Right ventricle myocardium inferior (tissue), 1 donor: ENCODE measurements at regions not wholly inside any gene's neighbourhood (a gene's known extent, or its start where the extent isn't known, plus 50 kb on each side); places are given as distances from the start of the nearest gene placed in this dataset.

Experiments used
- ATAC-seq: fragments of 200-7000 bp; cut with Tn5 transposase; one replicate; pipeline ENCODE4 v1.9.1; 2020; ENCODE audit warnings: mild to moderate bottlenecking, moderate library complexity
- DNase-seq: peaks from one replicate; pipeline ENCODE4 v3.0.0; 2021; ENCODE audit errors: missing footprints
- intact Hi-C: fragments of 100-400 bp; cut with DNase I; formaldehyde crosslinking; loops from one replicate; pipeline ENCODE4 v1.11.0; 2022
- donor health status: DM: no; HTN: yes; CAD: no; lungs with severe emphysema.

DNA sequence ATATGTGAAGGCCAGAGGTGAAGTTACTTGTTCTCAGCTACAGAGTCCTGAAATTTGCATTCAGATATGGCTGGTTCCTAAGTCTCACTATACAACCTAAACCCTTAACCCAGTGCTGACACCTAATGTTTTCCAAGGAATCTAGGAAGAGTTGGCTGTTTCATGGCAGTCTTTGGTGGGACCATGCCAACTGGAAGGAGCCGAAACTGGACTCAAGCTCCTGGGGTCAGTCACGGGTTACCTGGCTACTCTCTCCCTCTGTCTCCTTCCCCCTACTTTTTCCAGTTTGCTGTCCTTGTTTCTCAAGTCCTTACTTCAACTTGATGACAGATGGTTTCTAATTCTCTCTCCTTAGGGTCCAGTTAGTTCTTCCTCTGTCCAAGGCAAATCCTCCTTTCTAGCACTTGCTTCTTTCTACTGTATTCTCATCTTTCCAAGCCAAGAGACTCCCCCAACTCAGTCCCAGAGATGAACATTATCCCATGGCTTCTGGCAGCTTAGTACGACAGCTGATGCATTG is 88.6 kb upstream of the COL6A5 start:
- DNase-seq (no peak), ATAC-seq (no peak)
- intact Hi-C loops, result no loop called here

DNA sequence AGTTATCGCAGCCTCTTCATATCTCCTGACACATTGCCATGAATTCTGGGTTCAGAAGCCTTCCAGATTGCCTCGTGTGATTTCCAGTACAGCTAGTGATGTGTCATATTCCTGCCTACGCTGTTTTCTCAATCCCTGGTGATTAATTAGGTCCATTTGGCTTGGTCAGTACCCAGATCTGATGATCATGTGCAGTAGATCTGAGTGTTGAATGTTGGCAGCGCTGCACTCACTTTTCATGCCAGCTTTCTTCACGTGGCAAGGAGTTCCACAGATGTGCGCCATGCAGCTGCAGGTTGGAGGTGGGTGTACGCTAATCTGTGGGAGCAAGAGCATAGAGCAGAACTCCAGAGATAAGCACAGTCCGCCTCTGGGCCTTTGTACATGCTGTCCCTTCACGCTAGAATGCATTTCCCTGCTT is 86.9 kb upstream of the COL6A5 start:
- DNase-seq, result peak; percentile 69
- intact Hi-C loops, result no loop called here
- peak; percentile 64 for ATAC-seq

DNA sequence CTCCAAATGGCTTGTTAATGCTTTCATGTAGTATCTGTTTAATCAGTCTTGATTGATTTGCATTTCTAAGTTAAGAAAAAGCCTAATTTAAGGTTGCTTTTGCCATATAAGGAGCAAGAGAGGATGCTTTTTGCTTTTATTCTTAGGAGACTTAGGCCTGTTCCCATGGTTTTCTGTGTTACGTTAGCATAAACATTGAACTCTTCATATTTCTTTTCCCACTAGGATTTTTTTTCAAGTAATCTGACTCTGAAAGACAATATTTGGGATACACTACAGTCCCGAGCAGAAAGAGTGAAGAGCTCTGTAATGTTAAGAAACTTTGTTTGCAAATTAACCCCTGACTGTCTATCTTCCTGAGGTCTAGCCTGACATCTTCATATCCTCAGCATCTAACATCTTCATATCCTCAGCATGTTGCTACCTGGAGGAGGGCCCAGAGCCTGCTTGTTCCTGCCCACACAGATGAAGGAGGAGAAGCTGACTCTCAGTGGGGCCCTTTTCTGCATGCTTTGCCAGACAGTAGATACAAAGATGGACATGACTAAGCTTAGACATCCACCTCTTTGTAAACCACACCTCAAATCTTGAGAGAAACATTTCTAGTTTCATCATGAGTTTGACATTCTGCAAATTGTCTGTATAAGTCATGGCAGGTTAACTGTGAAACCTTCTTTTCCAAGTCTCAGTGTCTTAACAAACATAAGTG is 86.2 kb upstream of the COL6A5 start:
- intact Hi-C loops, result no loop called here
- ATAC-seq, result no peak

DNA sequence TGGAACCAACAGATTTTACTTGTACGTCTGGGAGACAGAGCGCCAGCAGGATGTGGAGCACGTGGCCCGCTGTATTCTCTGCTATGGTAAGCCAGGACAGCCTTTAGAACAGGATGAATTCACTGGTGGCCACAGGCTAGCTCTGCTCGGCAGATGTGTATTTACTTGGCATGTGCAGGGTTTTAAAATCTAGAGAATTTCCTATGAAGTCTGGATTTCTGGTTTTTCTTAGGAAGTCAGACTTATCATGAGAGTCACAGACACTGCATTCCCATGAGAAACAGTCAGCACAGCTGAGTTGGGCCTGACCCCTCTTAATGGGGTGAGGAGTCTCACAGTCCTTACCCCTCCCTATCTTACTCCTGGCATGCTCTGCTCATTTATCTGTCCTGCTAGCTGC is 84.6 kb upstream of the COL6A5 start:
- DNase-seq (no peak), ATAC-seq (peak; percentile 60)
- intact Hi-C loops, result no loop called here

More for the DNA sequence above, 86.2 kb upstream of the COL6A5 start:
- no peak for DNase-seq

DNA sequence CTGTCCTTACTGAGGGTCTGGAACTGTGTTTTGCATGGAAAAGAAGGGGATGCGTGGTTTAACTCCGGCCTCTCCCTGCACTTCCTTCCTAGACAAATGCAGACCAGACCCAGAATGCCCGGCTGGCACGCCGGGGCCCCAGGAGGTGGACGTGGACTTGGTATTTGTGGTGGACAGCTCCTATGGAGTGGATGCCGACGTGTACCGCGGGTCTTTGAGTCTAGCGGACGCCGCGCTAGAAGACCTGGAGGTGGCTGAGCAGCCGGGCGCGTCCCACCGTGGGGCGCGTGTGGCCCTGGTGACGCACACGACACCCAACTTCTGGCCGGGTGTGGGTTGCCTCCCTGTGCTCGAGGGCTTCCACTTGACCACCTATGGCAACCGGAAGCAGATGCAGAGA is 81.8 kb upstream of the COL6A5 start:
- ATAC-seq (no peak), DNase-seq (no peak)
- intact Hi-C loops, result no loop called here

DNA sequence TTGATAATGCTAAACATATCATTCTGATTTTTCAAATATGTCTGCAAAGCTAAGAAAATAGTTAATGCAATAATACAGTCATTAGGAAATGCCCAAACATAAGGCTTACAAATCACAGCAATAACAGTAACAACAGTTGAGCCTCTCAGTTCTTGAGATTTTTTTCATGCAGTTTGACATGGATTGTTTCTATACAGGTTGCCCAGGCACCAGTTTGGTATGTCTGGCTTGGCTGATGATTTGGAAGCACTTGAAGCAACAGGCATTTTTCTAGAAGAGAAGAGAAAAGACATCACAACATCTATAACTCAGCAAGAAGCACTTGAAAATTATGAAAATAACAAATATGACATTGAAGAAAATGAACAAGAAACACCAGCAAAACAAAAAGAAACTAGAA is 78.7 kb upstream of the COL6A5 start:
- ATAC-seq (no peak), DNase-seq (no peak)
- intact Hi-C loops, result no loop called here

DNA sequence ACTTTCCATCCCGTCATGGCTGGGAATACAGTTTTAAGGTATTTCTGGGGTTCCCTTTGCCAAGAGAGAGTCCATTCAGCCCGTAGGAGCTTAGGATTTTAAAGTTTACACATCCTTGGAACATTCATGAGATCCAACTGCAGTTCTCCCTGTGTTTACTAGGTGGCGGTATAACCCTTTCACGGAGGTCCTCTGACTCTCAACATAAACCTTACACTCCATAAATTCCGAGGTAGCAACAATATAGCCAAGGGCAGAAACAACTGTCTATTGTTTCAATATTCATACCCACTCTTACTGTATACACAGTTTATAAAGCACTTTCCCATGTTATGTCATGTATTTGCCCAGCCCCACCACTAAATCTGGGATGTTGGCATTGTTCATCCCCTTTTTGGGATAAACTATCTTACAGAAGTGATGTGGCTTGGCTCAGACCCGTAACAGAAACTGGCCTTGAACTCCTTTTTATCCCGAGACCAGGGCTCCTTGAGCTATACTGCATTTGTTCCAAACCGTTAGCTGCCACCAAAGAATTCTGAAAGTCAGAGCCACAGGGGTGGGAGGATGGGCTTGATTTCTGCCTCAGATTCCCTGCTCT is 69.2 kb upstream of the COL6A5 start:
- intact Hi-C loops, result no loop called here
- ATAC-seq, result peak; percentile 28
- DNase-seq, result no peak

DNA sequence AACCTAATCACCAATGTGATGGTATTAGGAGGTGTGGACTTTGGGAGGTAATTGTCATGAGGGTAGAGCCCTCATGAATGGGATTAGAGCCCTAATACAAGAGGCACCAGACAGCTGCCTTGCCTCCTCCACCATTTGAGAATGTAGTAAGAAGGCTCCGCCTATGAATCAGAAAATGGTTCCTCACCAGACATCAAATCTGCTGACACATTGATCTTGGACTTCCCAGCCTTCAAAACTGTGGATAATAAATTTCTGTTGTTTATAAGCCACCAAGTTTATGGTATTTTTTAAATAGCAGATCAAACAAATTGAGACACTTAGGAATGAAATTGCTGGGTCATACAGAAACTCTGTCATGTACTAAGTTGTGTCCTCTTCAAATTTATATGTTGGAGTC is 56.8 kb upstream of the COL6A5 start:
- ATAC-seq (no peak), DNase-seq (no peak)
- intact Hi-C loops, result no loop called here

DNA sequence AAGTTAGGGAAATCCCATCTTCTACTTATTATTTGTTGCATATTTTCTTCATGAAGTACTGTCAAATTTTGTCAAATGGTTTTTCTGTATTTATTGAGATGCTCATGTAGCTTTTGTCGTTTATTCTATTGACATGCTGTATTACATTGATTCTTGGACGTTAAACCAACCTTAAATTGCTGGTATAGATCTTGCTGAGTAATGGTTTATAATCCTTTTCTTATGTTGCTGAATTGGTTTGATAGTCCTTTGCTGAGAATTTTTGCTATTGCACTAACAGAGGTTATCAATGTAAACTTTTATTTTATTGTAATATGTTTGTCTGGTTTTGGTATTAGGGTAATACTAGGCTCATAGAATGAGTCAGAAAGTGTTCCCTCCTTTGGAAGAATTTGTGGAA is 54.3 kb upstream of the COL6A5 start:
- intact Hi-C loops, result no loop called here
- DNase-seq, result no peak

DNA sequence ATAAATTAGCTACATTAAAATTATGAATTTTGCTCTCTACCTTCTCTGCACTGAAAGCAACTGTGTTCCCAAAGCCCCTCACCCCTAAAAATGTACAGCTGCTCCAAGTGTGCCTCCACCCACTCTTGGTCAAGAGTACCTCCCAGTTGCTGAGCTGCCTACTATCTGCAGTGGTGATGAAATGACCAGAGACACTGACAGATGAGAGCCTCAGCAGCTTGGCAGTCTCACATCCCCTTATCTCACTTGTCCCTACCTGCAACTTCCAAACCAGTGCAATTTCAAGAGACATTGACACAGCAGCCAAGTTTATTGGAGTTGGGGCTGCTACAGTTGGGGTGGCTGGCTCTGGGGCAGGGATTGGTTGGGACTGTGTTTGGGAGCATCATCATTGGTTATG is 52.2 kb upstream of the COL6A5 start:
- ATAC-seq (no peak), DNase-seq (no peak)
- intact Hi-C loops, result no loop called here

More for the DNA sequence above, 54.3 kb upstream of the COL6A5 start:
- ATAC-seq, result no peak
